ENCODE measurements at regions not wholly inside any gene's neighbourhood (a gene's known extent, or its start where the extent isn't known, plus 50 kb on each side); places are given as distances from the start of the nearest gene placed in this dataset.

- H3K4me1 Mint-ChIP-seq (ENCODE audit: low read depth) = peaks cover 7% of the 10 kb centered on the region; the same call in 1 of the 2 replicates
- TF ChIP-seq CTCF (IDR thresholded peaks at IDR 0.05) = no peak
- no peak overlapping the region for H3K27ac Mint-ChIP-seq
- no peak for DNase-seq
- no peaks in the 10 kb centered on the region for H3K9me3 Mint-ChIP-seq
- H3K36me3 Mint-ChIP-seq (ENCODE audit: low read depth) = no peaks in the 10 kb centered on the region
- no peaks in the 10 kb centered on the region for H3K27me3 Mint-ChIP-seq (ENCODE audit: insufficient read depth)
- no peak overlapping the region for H3K4me3 Mint-ChIP-seq
Observed at GRCh38 chr7:85887133-85887532, 700.3 kb upstream of the SEMA3D start.

- no peak overlapping the region for H3K27ac Mint-ChIP-seq
Observed at GRCh38 chr7:85882335-85882734, 695.5 kb upstream of the SEMA3D start.

GRCh38 chr7:85875398-85875797, 688.5 kb upstream of the SEMA3D start:
- DNase-seq = no peak
- no peaks in the 10 kb centered on the region; the same call in 1 of the 2 replicates for H3K27me3 Mint-ChIP-seq (ENCODE audit: insufficient read depth)
- peaks cover 19% of the 10 kb centered on the region for H3K9me3 Mint-ChIP-seq
- no peak overlapping the region for H3K4me3 Mint-ChIP-seq
- no peaks in the 10 kb centered on the region for H3K4me1 Mint-ChIP-seq (ENCODE audit: low read depth)
- no peak overlapping the region for H3K27ac Mint-ChIP-seq
- no peaks in the 10 kb centered on the region for H3K36me3 Mint-ChIP-seq (ENCODE audit: low read depth)
- no peak for TF ChIP-seq CTCF (IDR thresholded peaks at IDR 0.05)

More at GRCh38 chr7:85882335-85882734, 695.5 kb upstream of the SEMA3D start:
- H3K9me3 Mint-ChIP-seq = peaks cover 8% of the 10 kb centered on the region
- no peak overlapping the region for H3K4me3 Mint-ChIP-seq
- H3K36me3 Mint-ChIP-seq (ENCODE audit: low read depth) = no peaks in the 10 kb centered on the region
- peaks cover 7% of the 10 kb centered on the region; the same call in 1 of the 2 replicates for H3K4me1 Mint-ChIP-seq (ENCODE audit: low read depth)
- DNase-seq = peak; percentile 8
- no peak for TF ChIP-seq CTCF (IDR thresholded peaks at IDR 0.05)
- no peaks in the 10 kb centered on the region; the same call in 1 of the 2 replicates for H3K27me3 Mint-ChIP-seq (ENCODE audit: insufficient read depth)

GRCh38 chr7:85866540-85866939, 679.7 kb upstream of the SEMA3D start:
- no peak for TF ChIP-seq CTCF (IDR thresholded peaks at IDR 0.05)
- Mint-ChIP-seq H3K36me3 (ENCODE audit: low read depth) (no peaks in the 10 kb centered on the region), H3K27me3 (ENCODE audit: insufficient read depth) (no peaks in the 10 kb centered on the region; the same call in none of the 2 replicates), H3K27ac (no peak overlapping the region), H3K9me3 (peaks cover 12% of the 10 kb centered on the region), H3K4me1 (ENCODE audit: low read depth) (no peaks in the 10 kb centered on the region), H3K4me3 (no peak overlapping the region)
- no peak for DNase-seq

GRCh38 chr7:85851571-85852193, 664.8 kb upstream of the SEMA3D start:
- Mint-ChIP-seq H3K4me1 (ENCODE audit: low read depth) (no peaks in the 10 kb centered on the region), H3K4me3 (no peak overlapping the region), H3K36me3 (ENCODE audit: low read depth) (no peaks in the 10 kb centered on the region), H3K27ac (no peak overlapping the region), H3K27me3 (ENCODE audit: insufficient read depth) (no peaks in the 10 kb centered on the region), H3K9me3 (no peaks in the 10 kb centered on the region)
- peak; percentile 72 for TF ChIP-seq CTCF (IDR thresholded peaks at IDR 0.05)
- peak; percentile 32 for DNase-seq
